GM12864 (cell line): ENCODE measurements at regions not wholly inside any gene's neighbourhood (a gene's known extent, or its start where the extent isn't known, plus 50 kb on each side); places are given as distances from the start of the nearest gene placed in this dataset.

Experiments
- DNase-seq: peaks from one replicate; pipeline ENCODE4 v3.0.0-alpha.2; 2011; ENCODE audit warnings: low read depth
- H3K4me3 ChIP-seq: 2 replicates; pipeline ENCODE4 v1.5.1; 2011; ENCODE audit warnings: mild to moderate bottlenecking, low read depth, low read length, control low read depth
- CTCF ChIP-seq: IDR thresholded peaks from 2 replicates; pipeline ENCODE4 v1.5.1; 2011; ENCODE audit warnings: low read depth, mild to moderate bottlenecking, moderate library complexity, low read length, control low read depth, inconsistent platforms; ENCODE audit errors: missing control alignments

GRCh38 chr4:169859366-169860216 lies 101.8 kb upstream of the HPF1 start:
- no peak overlapping the region for H3K4me3 ChIP-seq
- TF ChIP-seq CTCF, result no peak
- no peak for DNase-seq

- H3K4me3 ChIP-seq, result no peak overlapping the region
- DNase-seq, result no peak
- no peak for TF ChIP-seq CTCF
These were observed 96.3 kb upstream of the HPF1 start for GRCh38 chr4:169854090-169854489.

GRCh38 chr4:169852481-169852880 lies 94.7 kb upstream of the HPF1 start:
- TF ChIP-seq CTCF, result no peak
- no peak overlapping the region for H3K4me3 ChIP-seq
- no peak for DNase-seq

GRCh38 chr4:169851750-169852149 lies 94.0 kb upstream of the HPF1 start:
- no peak for TF ChIP-seq CTCF

GRCh38 chr4:169849456-169849855 lies 91.7 kb upstream of the HPF1 start:
- no peak for DNase-seq

More at GRCh38 chr4:169851750-169852149, 94.0 kb upstream of the HPF1 start:
- H3K4me3 ChIP-seq, result no peak overlapping the region
- DNase-seq, result no peak

GRCh38 chr4:169848018-169848417 lies 90.3 kb upstream of the HPF1 start:
- DNase-seq, result no peak
- TF ChIP-seq CTCF, result no peak
- H3K4me3 ChIP-seq, result no peak overlapping the region

More at GRCh38 chr4:169849456-169849855, 91.7 kb upstream of the HPF1 start:
- no peak overlapping the region for H3K4me3 ChIP-seq
- TF ChIP-seq CTCF, result no peak

- DNase-seq, result no peak
- no peak overlapping the region for H3K4me3 ChIP-seq
- TF ChIP-seq CTCF, result no peak
These were observed 89.4 kb upstream of the HPF1 start for GRCh38 chr4:169847171-169847570.
